SJCRH30 (cell line): ENCODE measurements at regions not wholly inside any gene's neighbourhood (a gene's known extent, or its start where the extent isn't known, plus 50 kb on each side); places are given as distances from the start of the nearest gene placed in this dataset.
"Not testable (repeated sequence)": the region's sequence is repeated elsewhere in the genome, so short reads cannot be mapped to it uniquely, and the experiment has no call there.

Source experiments
- DNase-seq, 2 experiments: peaks; one replicate each; pipeline ENCODE4 v3.0.0-alpha.2; 2015 to 2020
- H3K27ac ChIP-seq: fragments of 250-450 bp; sonication (Bioruptor Pico); 2 replicates; pipeline ENCODE4 v1.5.1; 2020; ENCODE audit warnings: mild to moderate bottlenecking, moderate library complexity
- H3K27me3 ChIP-seq: fragments of 250-450 bp; sonication (Bioruptor Pico); 2 replicates; pipeline ENCODE4 v1.5.1; 2020; ENCODE audit warnings: mild to moderate bottlenecking, moderate library complexity
- H3K36me3 ChIP-seq: fragments of 250-450 bp; sonication (Bioruptor Pico); 2 replicates; pipeline ENCODE4 v1.5.1; 2020; ENCODE audit warnings: mild to moderate bottlenecking, moderate library complexity
- H3K4me1 ChIP-seq: fragments of 250-450 bp; sonication (Bioruptor Pico); 2 replicates; pipeline ENCODE4 v1.5.1; 2020; ENCODE audit warnings: mild to moderate bottlenecking, moderate library complexity
- H3K4me3 ChIP-seq: fragments of 250-450 bp; sonication (Bioruptor Pico); 2 replicates; pipeline ENCODE4 v1.5.1; 2020; ENCODE audit warnings: mild to moderate bottlenecking, moderate library complexity
- H3K9me3 ChIP-seq: fragments of 250-450 bp; sonication (Bioruptor Pico); replicated peaks from 2 replicates; pipeline ENCODE4 v1.5.1; 2020; ENCODE audit warnings: mild to moderate bottlenecking, moderate library complexity

GRCh38 chr1:193404236-193404635, 217.8 kb upstream of the B3GALT2 start:
- Histone ChIP-seq H3K4me1 (no peaks in the 10 kb centered on the region; the same call in 1 of the 2 replicates), H3K4me3 (no peak overlapping the region), H3K27me3 (no peaks in the 10 kb centered on the region), H3K9me3 (no peaks in the 10 kb centered on the region), H3K27ac (no peak overlapping the region), H3K36me3 (no peaks in the 10 kb centered on the region)
- no peak for DNase-seq

- Histone ChIP-seq H3K9me3 (no peaks in the 10 kb centered on the region), H3K27ac (no peak overlapping the region), H3K4me3 (no peak overlapping the region), H3K27me3 (no peaks in the 10 kb centered on the region), H3K36me3 (no peaks in the 10 kb centered on the region), H3K4me1 (no peaks in the 10 kb centered on the region; the same call in 1 of the 2 replicates)
- no peak for DNase-seq
Measured at GRCh38 chr1:193402977-193403376, 216.6 kb upstream of the B3GALT2 start.

- Histone ChIP-seq H3K27ac (no peak overlapping the region), H3K36me3 (no peaks in the 10 kb centered on the region), H3K4me3 (no peak overlapping the region), H3K27me3 (no peaks in the 10 kb centered on the region), H3K9me3 (no peaks in the 10 kb centered on the region), H3K4me1 (no peaks in the 10 kb centered on the region; the same call in 1 of the 2 replicates)
- no peak for DNase-seq
Measured at GRCh38 chr1:193402037-193402436, 215.6 kb upstream of the B3GALT2 start.

- Histone ChIP-seq H3K4me1 (no peaks in the 10 kb centered on the region), H3K4me3 (no peak overlapping the region), H3K36me3 (no peaks in the 10 kb centered on the region), H3K27me3 (no peaks in the 10 kb centered on the region), H3K9me3 (no peaks in the 10 kb centered on the region), H3K27ac (no peak overlapping the region)
- no peak for DNase-seq
Measured at GRCh38 chr1:193394336-193394735, 207.9 kb upstream of the B3GALT2 start.

GRCh38 chr1:193392686-193393085, 206.3 kb upstream of the B3GALT2 start:
- Histone ChIP-seq H3K4me3 (no peak overlapping the region), H3K9me3 (no peaks in the 10 kb centered on the region), H3K4me1 (no peaks in the 10 kb centered on the region), H3K27ac (no peak overlapping the region), H3K36me3 (no peaks in the 10 kb centered on the region), H3K27me3 (no peaks in the 10 kb centered on the region)
- no peak for DNase-seq

- Histone ChIP-seq H3K27ac (no peak overlapping the region), H3K4me1 (no peaks in the 10 kb centered on the region), H3K9me3 (no peaks in the 10 kb centered on the region), H3K27me3 (no peaks in the 10 kb centered on the region), H3K36me3 (no peaks in the 10 kb centered on the region), H3K4me3 (no peak overlapping the region)
- no peak for DNase-seq
Measured at GRCh38 chr1:193388683-193389082, 202.3 kb upstream of the B3GALT2 start.

- Histone ChIP-seq H3K9me3 (no peaks in the 10 kb centered on the region), H3K27ac (no peak overlapping the region), H3K4me3 (no peak overlapping the region), H3K36me3 (no peaks in the 10 kb centered on the region), H3K27me3 (no peaks in the 10 kb centered on the region), H3K4me1 (no peaks in the 10 kb centered on the region)
- no peak for DNase-seq
Measured at GRCh38 chr1:193388165-193388564, 201.8 kb upstream of the B3GALT2 start.

GRCh38 chr1:193387406-193387805, 201.0 kb upstream of the B3GALT2 start:
- H3K27ac ChIP-seq, result no peak overlapping the region
- no peak for DNase-seq
- H3K4me3 ChIP-seq, result no peak overlapping the region
- no peaks in the 10 kb centered on the region for H3K4me1 ChIP-seq
- no peaks in the 10 kb centered on the region for H3K27me3 ChIP-seq
- no peaks in the 10 kb centered on the region for H3K36me3 ChIP-seq
- H3K9me3 ChIP-seq, result no peaks in the 10 kb centered on the region

GRCh38 chr1:193378451-193378850, 192.0 kb upstream of the B3GALT2 start:
- not testable (repeated sequence) for H3K27me3 ChIP-seq, H3K36me3 ChIP-seq, DNase-seq, H3K4me3 ChIP-seq, H3K4me1 ChIP-seq, H3K27ac ChIP-seq, H3K9me3 ChIP-seq

- H3K27me3 ChIP-seq, result no peaks in the 10 kb centered on the region
- H3K4me1 ChIP-seq, result no peaks in the 10 kb centered on the region
- H3K36me3 ChIP-seq, result no peaks in the 10 kb centered on the region
- H3K27ac ChIP-seq, result no peak overlapping the region
- H3K4me3 ChIP-seq, result no peak overlapping the region
- DNase-seq, result no peak
- no peaks in the 10 kb centered on the region for H3K9me3 ChIP-seq
Measured at GRCh38 chr1:193377472-193377871, 191.1 kb upstream of the B3GALT2 start.

- no peak for DNase-seq
- no peaks in the 10 kb centered on the region for H3K9me3 ChIP-seq
- H3K4me3 ChIP-seq, result no peak overlapping the region
- H3K27me3 ChIP-seq, result no peaks in the 10 kb centered on the region
- H3K36me3 ChIP-seq, result no peaks in the 10 kb centered on the region
- no peak overlapping the region for H3K27ac ChIP-seq
- no peaks in the 10 kb centered on the region for H3K4me1 ChIP-seq
Measured at GRCh38 chr1:193372553-193372952, 186.1 kb upstream of the B3GALT2 start.

GRCh38 chr1:193368302-193368701, 181.9 kb upstream of the B3GALT2 start:
- H3K9me3 ChIP-seq, result no peaks in the 10 kb centered on the region
- H3K4me3 ChIP-seq, result no peak overlapping the region
- H3K27me3 ChIP-seq, result no peaks in the 10 kb centered on the region
- H3K36me3 ChIP-seq, result no peaks in the 10 kb centered on the region
- no peak overlapping the region for H3K27ac ChIP-seq
- no peaks in the 10 kb centered on the region for H3K4me1 ChIP-seq
- DNase-seq, result no peak

- H3K4me1 ChIP-seq, result no peaks in the 10 kb centered on the region
- no peaks in the 10 kb centered on the region for H3K27me3 ChIP-seq
- no peak overlapping the region for H3K4me3 ChIP-seq
Measured at GRCh38 chr1:193367863-193368262, 181.4 kb upstream of the B3GALT2 start.

GRCh38 chr1:193366764-193367507, 180.5 kb upstream of the B3GALT2 start:
- Histone ChIP-seq H3K9me3 (no peaks in the 10 kb centered on the region), H3K27me3 (no peaks in the 10 kb centered on the region), H3K4me1 (no peaks in the 10 kb centered on the region), H3K36me3 (no peaks in the 10 kb centered on the region), H3K4me3 (no peak overlapping the region), H3K27ac (no peak overlapping the region)
- DNase-seq, result no peak

More at GRCh38 chr1:193367863-193368262, 181.4 kb upstream of the B3GALT2 start:
- Histone ChIP-seq H3K27ac (no peak overlapping the region), H3K36me3 (no peaks in the 10 kb centered on the region), H3K9me3 (no peaks in the 10 kb centered on the region)
- DNase-seq, result no peak

- no peaks in the 10 kb centered on the region for H3K36me3 ChIP-seq
- H3K4me3 ChIP-seq, result no peak overlapping the region
- H3K27me3 ChIP-seq, result no peaks in the 10 kb centered on the region
- H3K27ac ChIP-seq, result no peak overlapping the region
- no peaks in the 10 kb centered on the region for H3K4me1 ChIP-seq
- no peak for DNase-seq
- H3K9me3 ChIP-seq, result no peaks in the 10 kb centered on the region
Measured at GRCh38 chr1:193365966-193366365, 179.6 kb upstream of the B3GALT2 start.

GRCh38 chr1:193359631-193360030, 173.2 kb upstream of the B3GALT2 start:
- H3K4me3 ChIP-seq, result no peak overlapping the region

More at GRCh38 chr1:193359631-193360030, 173.2 kb upstream of the B3GALT2 start:
- Histone ChIP-seq H3K27ac (no peak overlapping the region), H3K27me3 (no peaks in the 10 kb centered on the region), H3K4me1 (no peaks in the 10 kb centered on the region), H3K36me3 (no peaks in the 10 kb centered on the region), H3K9me3 (no peaks in the 10 kb centered on the region)
- DNase-seq, result no peak
